ENCODE measurements at regions not wholly inside any gene's neighbourhood (a gene's known extent, or its start where the extent isn't known, plus 50 kb on each side); places are given as distances from the start of the nearest gene placed in this dataset.

GRCh38 chr3:31002730-31003129 is 108.3 kb upstream of the GADL1 start:
- H3K4me3 ChIP-seq (ENCODE audit: insufficient read depth, low read depth, low read length): no peak overlapping the region
- WGBS, 2 experiments: 93 to 96% methylated on average over 2 to 3 of the region's 3 CpGs
- no peaks in the 10 kb centered on the region for H3K36me3 ChIP-seq (ENCODE audit: control insufficient read depth, insufficient read depth, low read length)
- no peaks in the 10 kb centered on the region for H3K9me3 ChIP-seq (ENCODE audit: control insufficient read depth, low read length)
- no peaks in the 10 kb centered on the region for H3K4me1 ChIP-seq (ENCODE audit: control insufficient read depth, insufficient read depth, low read length)
- no peak overlapping the region for H3K27ac ChIP-seq (ENCODE audit: insufficient read depth, low read depth, low read length, poor library complexity, severe bottlenecking)
- H3K27me3 ChIP-seq (ENCODE audit: control insufficient read depth, insufficient read depth, low read length, poor library complexity, severe bottlenecking): peaks cover 28% of the 10 kb centered on the region

GRCh38 chr3:31004025-31004678 is 109.7 kb upstream of the GADL1 start:
- H3K36me3 ChIP-seq (ENCODE audit: control insufficient read depth, insufficient read depth, low read length): no peaks in the 10 kb centered on the region
- H3K27me3 ChIP-seq (ENCODE audit: control insufficient read depth, insufficient read depth, low read length, poor library complexity, severe bottlenecking): peaks cover 42% of the 10 kb centered on the region
- no peak overlapping the region for H3K4me3 ChIP-seq (ENCODE audit: insufficient read depth, low read depth, low read length)
- H3K27ac ChIP-seq (ENCODE audit: insufficient read depth, low read depth, low read length, poor library complexity, severe bottlenecking): no peak overlapping the region
- WGBS, 2 experiments: 95 to 99% methylated on average over 3 of the region's 3 CpGs
- no peaks in the 10 kb centered on the region for H3K9me3 ChIP-seq (ENCODE audit: control insufficient read depth, low read length)
- no peaks in the 10 kb centered on the region for H3K4me1 ChIP-seq (ENCODE audit: control insufficient read depth, insufficient read depth, low read length)

- peaks cover 84% of the 10 kb centered on the region for H3K27me3 ChIP-seq (ENCODE audit: control insufficient read depth, insufficient read depth, low read length, poor library complexity, severe bottlenecking)
- H3K27ac ChIP-seq (ENCODE audit: insufficient read depth, low read depth, low read length, poor library complexity, severe bottlenecking): no peak overlapping the region
These were observed 114.5 kb upstream of the GADL1 start for GRCh38 chr3:31008994-31009393.

GRCh38 chr3:31009881-31010280 is 115.4 kb upstream of the GADL1 start:
- Histone ChIP-seq H3K36me3 (ENCODE audit: control insufficient read depth, insufficient read depth, low read length) (no peaks in the 10 kb centered on the region), H3K27ac (ENCODE audit: insufficient read depth, low read depth, low read length, poor library complexity, severe bottlenecking) (no peak overlapping the region), H3K4me3 (ENCODE audit: insufficient read depth, low read depth, low read length) (no peak overlapping the region), H3K27me3 (ENCODE audit: control insufficient read depth, insufficient read depth, low read length, poor library complexity, severe bottlenecking) (peaks cover 91% of the 10 kb centered on the region), H3K9me3 (ENCODE audit: control insufficient read depth, low read length) (no peaks in the 10 kb centered on the region), H3K4me1 (ENCODE audit: control insufficient read depth, insufficient read depth, low read length) (peaks cover 4% of the 10 kb centered on the region)

More at GRCh38 chr3:31008994-31009393, 114.5 kb upstream of the GADL1 start:
- Histone ChIP-seq H3K36me3 (ENCODE audit: control insufficient read depth, insufficient read depth, low read length) (no peaks in the 10 kb centered on the region), H3K4me1 (ENCODE audit: control insufficient read depth, insufficient read depth, low read length) (peaks cover 4% of the 10 kb centered on the region), H3K9me3 (ENCODE audit: control insufficient read depth, low read length) (no peaks in the 10 kb centered on the region), H3K4me3 (ENCODE audit: insufficient read depth, low read depth, low read length) (no peak overlapping the region)

- no peaks in the 10 kb centered on the region for H3K9me3 ChIP-seq (ENCODE audit: control insufficient read depth, low read length)
- H3K27me3 ChIP-seq (ENCODE audit: control insufficient read depth, insufficient read depth, low read length, poor library complexity, severe bottlenecking): peaks cover 88% of the 10 kb centered on the region
- H3K27ac ChIP-seq (ENCODE audit: insufficient read depth, low read depth, low read length, poor library complexity, severe bottlenecking): no peak overlapping the region
- H3K4me1 ChIP-seq (ENCODE audit: control insufficient read depth, insufficient read depth, low read length): peaks cover 4% of the 10 kb centered on the region
- H3K4me3 ChIP-seq (ENCODE audit: insufficient read depth, low read depth, low read length): no peak overlapping the region
- WGBS, 2 experiments: 93 to 100% methylated on average over 1 of the region's 2 CpGs
- no peaks in the 10 kb centered on the region for H3K36me3 ChIP-seq (ENCODE audit: control insufficient read depth, insufficient read depth, low read length)
These were observed 116.0 kb upstream of the GADL1 start for GRCh38 chr3:31010491-31010890.

GRCh38 chr3:31011380-31011779 is 116.9 kb upstream of the GADL1 start:
- H3K27ac ChIP-seq (ENCODE audit: insufficient read depth, low read depth, low read length, poor library complexity, severe bottlenecking): no peak overlapping the region
- H3K27me3 ChIP-seq (ENCODE audit: control insufficient read depth, insufficient read depth, low read length, poor library complexity, severe bottlenecking): peaks cover 80% of the 10 kb centered on the region
- H3K4me1 ChIP-seq (ENCODE audit: control insufficient read depth, insufficient read depth, low read length): peaks cover 4% of the 10 kb centered on the region
- 92 to 93% methylated on average over 2 of the region's 2 CpGs for WGBS, 2 experiments
- H3K4me3 ChIP-seq (ENCODE audit: insufficient read depth, low read depth, low read length): no peak overlapping the region
- no peaks in the 10 kb centered on the region for H3K9me3 ChIP-seq (ENCODE audit: control insufficient read depth, low read length)
- no peaks in the 10 kb centered on the region for H3K36me3 ChIP-seq (ENCODE audit: control insufficient read depth, insufficient read depth, low read length)

GRCh38 chr3:31013090-31013489 is 118.6 kb upstream of the GADL1 start:
- Histone ChIP-seq H3K27ac (ENCODE audit: insufficient read depth, low read depth, low read length, poor library complexity, severe bottlenecking) (no peak overlapping the region), H3K36me3 (ENCODE audit: control insufficient read depth, insufficient read depth, low read length) (no peaks in the 10 kb centered on the region), H3K27me3 (ENCODE audit: control insufficient read depth, insufficient read depth, low read length, poor library complexity, severe bottlenecking) (peaks cover 70% of the 10 kb centered on the region), H3K4me1 (ENCODE audit: control insufficient read depth, insufficient read depth, low read length) (peaks cover 4% of the 10 kb centered on the region), H3K9me3 (ENCODE audit: control insufficient read depth, low read length) (no peaks in the 10 kb centered on the region), H3K4me3 (ENCODE audit: insufficient read depth, low read depth, low read length) (no peak overlapping the region)

- Histone ChIP-seq H3K36me3 (ENCODE audit: control insufficient read depth, insufficient read depth, low read length) (no peaks in the 10 kb centered on the region), H3K27me3 (ENCODE audit: control insufficient read depth, insufficient read depth, low read length, poor library complexity, severe bottlenecking) (peaks cover 63% of the 10 kb centered on the region), H3K9me3 (ENCODE audit: control insufficient read depth, low read length) (no peaks in the 10 kb centered on the region), H3K4me3 (ENCODE audit: insufficient read depth, low read depth, low read length) (no peak overlapping the region), H3K27ac (ENCODE audit: insufficient read depth, low read depth, low read length, poor library complexity, severe bottlenecking) (no peak overlapping the region), H3K4me1 (ENCODE audit: control insufficient read depth, insufficient read depth, low read length) (peaks cover 4% of the 10 kb centered on the region)
These were observed 119.4 kb upstream of the GADL1 start for GRCh38 chr3:31013843-31014242.

GRCh38 chr3:31014317-31015040 is 120.0 kb upstream of the GADL1 start:
- no peak overlapping the region for H3K27ac ChIP-seq (ENCODE audit: insufficient read depth, low read depth, low read length, poor library complexity, severe bottlenecking)
- H3K27me3 ChIP-seq (ENCODE audit: control insufficient read depth, insufficient read depth, low read length, poor library complexity, severe bottlenecking): peaks cover 56% of the 10 kb centered on the region
- peaks cover 3% of the 10 kb centered on the region for H3K4me1 ChIP-seq (ENCODE audit: control insufficient read depth, insufficient read depth, low read length)
- no peak overlapping the region for H3K4me3 ChIP-seq (ENCODE audit: insufficient read depth, low read depth, low read length)
- 92 to 95% methylated on average over 8 of the region's 8 CpGs for WGBS, 2 experiments
- H3K36me3 ChIP-seq (ENCODE audit: control insufficient read depth, insufficient read depth, low read length): no peaks in the 10 kb centered on the region
- no peaks in the 10 kb centered on the region for H3K9me3 ChIP-seq (ENCODE audit: control insufficient read depth, low read length)

GRCh38 chr3:31016196-31016595 is 121.7 kb upstream of the GADL1 start:
- Histone ChIP-seq H3K4me1 (ENCODE audit: control insufficient read depth, insufficient read depth, low read length) (no peaks in the 10 kb centered on the region), H3K4me3 (ENCODE audit: insufficient read depth, low read depth, low read length) (no peak overlapping the region), H3K27ac (ENCODE audit: insufficient read depth, low read depth, low read length, poor library complexity, severe bottlenecking) (no peak overlapping the region), H3K36me3 (ENCODE audit: control insufficient read depth, insufficient read depth, low read length) (no peaks in the 10 kb centered on the region), H3K27me3 (ENCODE audit: control insufficient read depth, insufficient read depth, low read length, poor library complexity, severe bottlenecking) (peaks cover 43% of the 10 kb centered on the region), H3K9me3 (ENCODE audit: control insufficient read depth, low read length) (no peaks in the 10 kb centered on the region)
- 83 to 94% methylated on average over 1 of the region's 2 CpGs for WGBS, 2 experiments

Measured in ectodermal cell (in vitro differentiated cells).